ENCODE measurements at regions not wholly inside any gene's neighbourhood (a gene's known extent, or its start where the extent isn't known, plus 50 kb on each side); places are given as distances from the start of the nearest gene placed in this dataset.

DNA sequence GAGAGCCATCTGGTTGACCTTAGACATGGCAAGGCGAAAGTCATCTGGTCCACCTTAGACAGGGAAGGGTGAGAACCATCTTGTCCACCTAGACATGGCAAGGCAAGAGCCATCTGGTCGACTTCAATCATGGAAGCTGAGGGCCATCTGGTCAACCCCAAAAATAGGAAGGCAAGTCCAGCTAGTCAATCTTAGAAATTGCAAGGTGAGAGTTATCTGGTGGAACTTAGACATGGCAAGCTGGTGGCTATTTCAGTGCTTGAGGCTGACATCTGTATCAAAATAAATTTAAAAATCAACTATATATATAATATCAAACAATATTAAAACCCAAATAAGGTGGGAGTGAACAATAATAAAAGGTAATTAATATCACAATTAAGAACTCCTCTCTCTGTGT is 83.9 kb downstream of the ZNF726 start:
- Histone ChIP-seq H3K9me3 (peaks cover 0 to 57% (median 0%) of the 10 kb centered on the region in 3 donors), H3K36me3 (no peaks in the 10 kb centered on the region), H3K4me3 (no peak overlapping the region), H3K27ac (no peak overlapping the region), H3K4me1 (no peaks in the 10 kb centered on the region), H3K27me3 (no peaks in the 10 kb centered on the region)
- DNase-seq = no peak
- intact Hi-C loops (cut with DNase I) = no loop called here
- TF ChIP-seq, protein P1, sequence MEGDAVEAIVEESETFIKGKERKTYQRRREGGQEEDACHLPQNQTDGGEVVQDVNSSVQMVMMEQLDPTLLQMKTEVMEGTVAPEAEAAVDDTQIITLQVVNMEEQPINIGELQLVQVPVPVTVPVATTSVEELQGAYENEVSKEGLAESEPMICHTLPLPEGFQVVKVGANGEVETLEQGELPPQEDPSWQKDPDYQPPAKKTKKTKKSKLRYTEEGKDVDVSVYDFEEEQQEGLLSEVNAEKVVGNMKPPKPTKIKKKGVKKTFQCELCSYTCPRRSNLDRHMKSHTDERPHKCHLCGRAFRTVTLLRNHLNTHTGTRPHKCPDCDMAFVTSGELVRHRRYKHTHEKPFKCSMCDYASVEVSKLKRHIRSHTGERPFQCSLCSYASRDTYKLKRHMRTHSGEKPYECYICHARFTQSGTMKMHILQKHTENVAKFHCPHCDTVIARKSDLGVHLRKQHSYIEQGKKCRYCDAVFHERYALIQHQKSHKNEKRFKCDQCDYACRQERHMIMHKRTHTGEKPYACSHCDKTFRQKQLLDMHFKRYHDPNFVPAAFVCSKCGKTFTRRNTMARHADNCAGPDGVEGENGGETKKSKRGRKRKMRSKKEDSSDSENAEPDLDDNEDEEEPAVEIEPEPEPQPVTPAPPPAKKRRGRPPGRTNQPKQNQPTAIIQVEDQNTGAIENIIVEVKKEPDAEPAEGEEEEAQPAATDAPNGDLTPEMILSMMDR (IDR thresholded peaks at IDR 0.05) = no peak
- no peak for TF ChIP-seq POLR2A (IDR thresholded peaks at IDR 0.05)
- whole genome bisulfite sequencing, 2 donors = 14 to 80% methylated on average over 1 to 2 of the region's 2 CpGs

DNA sequence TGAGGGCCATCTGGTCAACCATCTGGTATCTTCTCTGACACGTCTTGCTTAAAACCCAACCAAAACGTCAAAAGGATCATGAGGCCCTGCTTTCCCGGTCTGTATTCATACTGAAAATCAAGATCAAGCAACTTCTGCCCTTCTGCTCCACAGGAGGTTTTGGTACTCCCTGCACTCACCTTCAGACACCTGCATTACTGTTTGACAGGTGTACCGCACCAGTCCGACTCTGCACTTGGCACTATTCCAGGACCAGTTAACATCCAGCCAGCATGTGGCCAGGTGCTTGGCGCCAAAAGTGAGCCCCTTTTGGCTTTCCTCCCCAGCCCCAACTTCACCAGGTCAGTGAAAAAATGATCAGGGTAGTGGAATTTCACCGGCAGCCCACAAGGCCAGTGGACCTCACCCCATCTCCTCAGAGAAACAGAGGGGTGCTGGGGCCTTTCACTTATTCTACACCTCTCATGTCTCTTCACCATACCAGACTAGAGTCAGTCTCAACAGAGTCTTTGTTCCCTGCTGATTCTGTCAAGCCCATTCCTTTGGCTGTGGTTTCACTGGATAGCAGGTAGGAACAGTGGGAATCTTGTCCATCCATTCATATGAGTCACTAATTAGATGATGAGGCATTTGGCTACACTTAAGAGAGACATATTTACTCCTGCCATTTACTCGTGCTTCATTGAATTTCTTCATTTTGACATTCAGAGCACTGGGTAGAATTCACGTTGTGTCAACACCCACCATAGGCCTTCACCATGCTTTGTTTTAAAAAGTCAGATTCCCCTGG is 85.3 kb downstream of the ZNF726 start:
- no peak for DNase-seq
- Histone ChIP-seq H3K36me3 (no peaks in the 10 kb centered on the region), H3K9me3 (peaks cover 0 to 61% (median 0%) of the 10 kb centered on the region in 3 donors), H3K27ac (no peak overlapping the region), H3K27me3 (no peaks in the 10 kb centered on the region), H3K4me3 (no peak overlapping the region), H3K4me1 (no peaks in the 10 kb centered on the region)
- 74 to 76% methylated on average over 8 to 9 of the region's 9 CpGs for WGBS, 2 donors
- intact Hi-C loops (cut with DNase I) = no loop called here
- TF ChIP-seq, protein P1 (IDR thresholded peaks at IDR 0.05) = no peak
- no peak for TF ChIP-seq POLR2A (IDR thresholded peaks at IDR 0.05)

DNA sequence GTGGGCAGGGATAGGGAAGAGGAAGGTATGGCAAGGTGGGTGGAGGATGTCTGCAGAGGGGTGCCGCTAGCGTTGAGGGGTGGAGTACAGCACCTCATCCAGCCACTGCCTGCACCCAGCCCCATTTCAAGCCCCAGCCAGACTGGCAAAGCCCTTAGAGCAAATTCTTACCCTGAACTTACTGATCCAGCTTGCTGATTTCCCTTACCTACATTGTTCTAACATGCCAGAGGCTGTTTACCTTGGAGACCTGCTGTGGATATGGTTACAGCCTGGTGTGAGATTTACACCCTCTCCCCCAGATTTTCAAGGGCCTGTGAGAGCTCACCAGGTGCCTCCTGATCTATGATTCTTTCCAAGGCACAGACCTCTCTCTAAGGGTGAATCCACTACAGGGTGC is 86.0 kb downstream of the ZNF726 start:
- H3K27me3 ChIP-seq = no peaks in the 10 kb centered on the region
- no peak for DNase-seq
- 92 to 97% methylated on average over 2 of the region's 2 CpGs for WGBS, 2 donors
- H3K9me3 ChIP-seq = peaks cover 0 to 61% (median 0%) of the 10 kb centered on the region in 3 donors
- no peaks in the 10 kb centered on the region for H3K36me3 ChIP-seq
- TF ChIP-seq, protein P1 (IDR thresholded peaks at IDR 0.05) = no peak
- TF ChIP-seq POLR2A (IDR thresholded peaks at IDR 0.05) = no peak
- H3K4me1 ChIP-seq = no peaks in the 10 kb centered on the region
- intact Hi-C loops (cut with DNase I) = no loop called here
- no peak overlapping the region for H3K4me3 ChIP-seq
- H3K27ac ChIP-seq = no peak overlapping the region

DNA sequence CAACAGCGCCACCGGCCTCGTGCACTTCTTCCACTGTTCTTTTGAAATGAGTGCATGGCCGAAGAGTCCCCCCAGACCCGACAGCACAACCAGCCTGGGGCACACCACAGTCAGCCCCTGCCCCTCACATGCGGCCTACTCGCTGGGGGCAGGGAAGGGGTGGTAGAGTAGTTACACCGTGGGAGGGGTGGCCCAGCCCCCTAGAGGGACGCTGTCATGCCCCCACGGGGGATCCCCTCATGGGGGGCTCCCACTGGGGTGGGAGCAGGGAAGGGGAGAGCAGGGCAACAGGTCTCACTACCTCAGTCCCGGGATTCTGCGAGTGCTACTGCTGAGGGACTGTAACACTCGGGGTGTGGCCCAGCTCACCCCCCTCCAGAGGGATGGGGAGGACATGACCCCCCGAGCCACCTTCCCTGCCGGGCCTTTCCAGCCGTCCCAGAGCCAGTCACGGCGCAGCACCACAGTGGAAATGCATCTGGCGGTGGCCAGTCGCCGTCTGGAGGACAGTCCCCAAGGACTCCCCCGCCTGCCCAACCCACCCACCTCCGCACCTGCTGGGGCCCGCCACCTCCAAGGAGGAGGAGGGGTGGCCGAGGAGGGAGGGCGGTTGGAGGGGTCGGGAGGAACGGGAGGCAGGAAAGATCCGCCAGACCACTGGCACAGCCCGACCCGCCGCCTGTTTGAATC is 84.6 kb upstream of the ZNF254 start:
- Histone ChIP-seq H3K9me3 (peaks cover 0 to 50% (median 0%) of the 10 kb centered on the region in 3 donors), H3K27ac (no peak overlapping the region), H3K4me1 (no peaks in the 10 kb centered on the region), H3K36me3 (no peaks in the 10 kb centered on the region), H3K27me3 (no peaks in the 10 kb centered on the region), H3K4me3 (no peak overlapping the region)
- WGBS, 2 donors = 94 to 96% methylated on average over 7 to 8 of the region's 32 CpGs
- TF ChIP-seq, protein P1 (IDR thresholded peaks at IDR 0.05) = no peak
- TF ChIP-seq POLR2A (IDR thresholded peaks at IDR 0.05) = no peak
- intact Hi-C loops (cut with DNase I) = no loop called here
- DNase-seq = no peak

DNA sequence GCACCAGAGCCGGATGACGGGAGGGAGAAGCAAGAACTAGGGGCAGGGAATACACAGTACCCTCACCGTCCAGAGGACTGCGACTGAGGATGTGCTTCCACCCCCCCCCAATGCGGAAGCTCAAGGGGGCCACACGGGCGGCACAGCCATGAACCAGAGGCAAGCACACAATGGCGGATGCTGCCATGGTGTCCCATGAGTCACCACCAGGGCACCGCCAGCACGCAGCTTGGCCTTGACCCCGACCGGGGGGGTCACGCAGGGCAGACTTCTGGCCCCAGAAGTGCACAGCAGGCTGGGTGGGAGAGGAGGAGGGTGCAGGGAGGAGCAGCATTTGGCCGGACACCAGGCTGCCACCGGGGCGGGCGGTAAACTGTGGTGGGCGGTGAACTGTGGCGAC is 83.5 kb upstream of the ZNF254 start:
- TF ChIP-seq POLR2A (IDR thresholded peaks at IDR 0.05) = no peak
- TF ChIP-seq, protein P1 (IDR thresholded peaks at IDR 0.05) = no peak
- H3K36me3 ChIP-seq = no peaks in the 10 kb centered on the region

More for the DNA sequence above, 83.5 kb upstream of the ZNF254 start:
- Histone ChIP-seq H3K9me3 (peaks cover 0 to 39% (median 0%) of the 10 kb centered on the region in 3 donors), H3K4me3 (no peak overlapping the region), H3K27me3 (no peaks in the 10 kb centered on the region), H3K27ac (no peak overlapping the region), H3K4me1 (no peaks in the 10 kb centered on the region)
- intact Hi-C loops (cut with DNase I) = no loop called here
- no peak for DNase-seq
- 89 to 95% methylated on average over 13 to 19 of the region's 19 CpGs for WGBS, 2 donors
